Pancreas (tissue), 10 donors: ENCODE measurements at regions not wholly inside any gene's neighbourhood (a gene's known extent, or its start where the extent isn't known, plus 50 kb on each side); places are given as distances from the start of the nearest gene placed in this dataset.

Experiments
- ATAC-seq, 4 donors: fragments of 200-7000 bp; cut with Tn5 transposase; one replicate each; pipeline versions ENCODE4 v1.8.0 to v1.9.1; 2020; ENCODE audit warnings: mild to moderate bottlenecking in 4 of 4, moderate library complexity in 4 of 4
- DNase-seq, 6 donors: peaks; one replicate each; pipeline ENCODE4 v3.0.0-alpha.2; 2020
- FAIRE-seq: peaks from 2 replicates; lab custom pipeline; 2012; peaks lifted over from hg19 to GRCh38; lab: Jason Lieb, UNC
- H3K27ac ChIP-seq, 4 donors: fragments of 200-600 bp; sonication (generic); 1 replicate in 3 of 4; 2 replicates in 1 of 4; pipeline versions ENCODE4 v1.5.0 to v1.8.0; 2020
- H3K27me3 ChIP-seq, 4 donors: fragments of 200-600 bp; one replicate each; pipeline ENCODE4 v1.8.0; 2021
- H3K36me3 ChIP-seq, 3 donors: fragments of 200-600 bp; sonication (generic) in 1 of 3; one replicate each; pipeline versions ENCODE4 v1.5.0 to v1.8.0; 2020 to 2021
- H3K4me1 ChIP-seq, 3 donors: fragments of 200-600 bp; one replicate each; pipeline ENCODE4 v1.8.0; 2021
- H3K4me3 ChIP-seq, 4 donors: fragments of 200-600 bp; sonication (generic) in 2 of 4; one replicate each; pipeline versions ENCODE4 v1.5.0 to v1.8.0; 2020 to 2021
- H3K9me3 ChIP-seq, 4 donors: fragments of 200-600 bp; one replicate each; pipeline ENCODE4 v1.8.0; 2021
- CTCF ChIP-seq, 4 donors: fragments of 200-600 bp; sonication (generic) in 3 of 4; IDR thresholded peaks; one replicate each; pipeline versions ENCODE4 v1.5.0 to v1.8.0; 2021; ENCODE audit warnings: antibody characterized with exemption in 4 of 4
- WGBS, 2 donors: extraction: QIAGEN DNeasy Blood & Tissue Kit; methylation state at CpG; one replicate each; pipeline ENCODE4 v1.1.7; 2013; 5-methylcytosine and 5-hydroxymethylcytosine counted together
- intact Hi-C, 3 donors: fragments of 100-400 bp; cut with DNase I; formaldehyde crosslinking; loops; one replicate each; pipeline versions ENCODE4 v1.11.1 to v1.14.2; 2022
- donor health status: healthy with polysubstance abuse.
- donor health status: DM: no; HTN: no; CAD: no; lungs with moderate emphysema.
- donor health status: DM: no; HTN: no; CAD: no.
- donor health status: control.
- donor health status: control.
- donor health status: Bipolar disorder and iron deficiency.
- donor health status: DM: yes; HTN: yes; CAD: no.
- donor health status: DM: no; HTN: no; CAD: no.
- donor health status: DM: no; HTN: no; CAD: no.
- donor health status: DM: yes; HTN: yes; CAD: no.

GRCh38 chr11:86193297-86194095 lies 51.1 kb upstream of the EED start:
- Histone ChIP-seq H3K27me3 (no peaks in the 10 kb centered on the region), H3K36me3 (no peaks in the 10 kb centered on the region), H3K27ac (peak overlapping the region in 2 of 4 donors; percentile 13 to 43), H3K4me1 (peaks cover 0 to 13% (median 0%) of the 10 kb centered on the region in 3 donors), H3K4me3 (peak overlapping the region in 1 of 4 donors; percentile 10), H3K9me3 (no peaks in the 10 kb centered on the region)
- peak; percentile 29 for FAIRE-seq
- ATAC-seq: peak; percentile 97 to 100 (median 100)
- peak; percentile 35 to 58 (median 53) for TF ChIP-seq CTCF (IDR thresholded peaks at IDR 0.05)
- 9 to 12% methylated on average over 7 of the region's 7 CpGs for WGBS, 2 donors
- intact Hi-C loops: loop anchor here in 1 of 3 donors (10.0 kb wide), 1 partner anchor 159 kb away; no protein-coding TSS in a partner anchor
- DNase-seq: peak in 4 of 6 donors; percentile 35 to 70 (median 66)

GRCh38 chr11:86192519-86193257 lies 51.9 kb upstream of the EED start:
- peak overlapping the region in 2 of 4 donors; percentile 13 to 43 for H3K27ac ChIP-seq
- H3K4me3 ChIP-seq: no peak overlapping the region
- no peaks in the 10 kb centered on the region for H3K9me3 ChIP-seq
- H3K4me1 ChIP-seq: peaks cover 0 to 13% (median 0%) of the 10 kb centered on the region in 3 donors
- FAIRE-seq (no peak), DNase-seq (no peak), ATAC-seq (peak; percentile 26 to 57 (median 40))
- TF ChIP-seq CTCF (IDR thresholded peaks at IDR 0.05): no peak
- H3K36me3 ChIP-seq: no peaks in the 10 kb centered on the region
- intact Hi-C loops: loop anchor here in 1 of 3 donors (10.0 kb wide), 1 partner anchor 158 kb away; no protein-coding TSS in a partner anchor
- H3K27me3 ChIP-seq: no peaks in the 10 kb centered on the region
- WGBS, 2 donors: 10% methylated on average over 1 of the region's 1 CpG

GRCh38 chr11:86191874-86192273 lies 52.7 kb upstream of the EED start:
- 89 to 93% methylated on average over 1 of the region's 1 CpG for WGBS, 2 donors
- Histone ChIP-seq H3K4me3 (no peak overlapping the region), H3K27me3 (no peaks in the 10 kb centered on the region), H3K9me3 (no peaks in the 10 kb centered on the region), H3K36me3 (no peaks in the 10 kb centered on the region), H3K4me1 (peaks cover 0 to 13% (median 0%) of the 10 kb centered on the region in 3 donors), H3K27ac (no peak overlapping the region)
- no peak for DNase-seq
- no peak for ATAC-seq
- no peak for FAIRE-seq
- intact Hi-C loops: loop anchor here in 1 of 3 donors (10.0 kb wide), 1 partner anchor 157 kb away; no protein-coding TSS in a partner anchor
- no peak for TF ChIP-seq CTCF (IDR thresholded peaks at IDR 0.05)

DNA sequence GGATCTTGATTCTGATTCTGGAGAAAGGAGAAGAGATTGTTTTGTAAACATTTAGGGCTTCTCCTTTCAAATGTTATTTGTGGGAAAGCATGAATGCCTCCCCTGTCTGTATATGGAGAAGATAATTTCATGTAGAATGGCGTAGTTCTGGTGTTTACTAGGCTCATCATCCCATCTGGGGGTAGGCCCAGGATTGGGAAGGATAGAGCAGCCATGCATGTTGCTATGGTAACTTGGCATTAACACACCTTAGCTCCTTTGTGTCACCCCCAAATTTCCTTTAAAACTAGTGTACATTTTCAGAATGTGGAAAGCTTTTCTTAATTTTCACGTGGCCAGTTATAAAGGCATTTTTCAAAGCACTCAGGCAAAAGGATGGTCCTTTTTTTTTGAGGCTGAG lies 57.5 kb upstream of the EED start:
- H3K27ac ChIP-seq: no peak overlapping the region
- intact Hi-C loops: no loop called here
- no peaks in the 10 kb centered on the region for H3K9me3 ChIP-seq
- 94 to 95% methylated on average over 2 of the region's 2 CpGs for WGBS, 2 donors
- H3K36me3 ChIP-seq: no peaks in the 10 kb centered on the region
- no peaks in the 10 kb centered on the region for H3K4me1 ChIP-seq
- no peak for FAIRE-seq
- no peaks in the 10 kb centered on the region for H3K27me3 ChIP-seq
- DNase-seq: no peak
- no peak for TF ChIP-seq CTCF (IDR thresholded peaks at IDR 0.05)
- no peak for ATAC-seq
- H3K4me3 ChIP-seq: no peak overlapping the region
